ENCODE measurements at regions not wholly inside any gene's neighbourhood (a gene's known extent, or its start where the extent isn't known, plus 50 kb on each side); places are given as distances from the start of the nearest gene placed in this dataset.
"Not testable (repeated sequence)": the region's sequence is repeated elsewhere in the genome, so short reads cannot be mapped to it uniquely, and the experiment has no call there.

DNA sequence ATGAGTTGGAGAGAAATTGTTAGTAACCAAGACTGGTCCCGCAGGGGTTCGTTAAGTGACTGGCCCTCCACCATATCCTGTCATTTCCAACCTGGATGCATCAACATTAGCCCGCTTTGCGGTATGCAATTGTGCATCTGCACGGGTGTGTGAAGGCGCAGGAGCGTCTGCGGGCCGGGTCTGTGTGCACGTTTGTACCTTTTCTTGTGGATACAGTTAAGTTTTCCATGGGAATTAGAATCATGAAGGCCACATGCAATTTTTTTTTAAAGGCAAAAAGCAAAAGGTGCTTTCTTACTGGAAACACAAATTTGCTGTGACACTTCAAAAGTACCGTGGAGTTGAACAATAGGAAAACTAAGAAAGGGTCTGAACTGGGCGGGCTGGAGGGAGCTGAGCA, 355.4 kb upstream of the ZFHX3 start:
- no peak for DNase-seq (ENCODE audit: low spot score)

- no peak for DNase-seq (ENCODE audit: low spot score)
Observed at GRCh38 chr16:73400951-73401350, 353.0 kb upstream of the ZFHX3 start.

GRCh38 chr16:73399997-73400396, 352.1 kb upstream of the ZFHX3 start:
- DNase-seq (ENCODE audit: low spot score) = no peak

DNA sequence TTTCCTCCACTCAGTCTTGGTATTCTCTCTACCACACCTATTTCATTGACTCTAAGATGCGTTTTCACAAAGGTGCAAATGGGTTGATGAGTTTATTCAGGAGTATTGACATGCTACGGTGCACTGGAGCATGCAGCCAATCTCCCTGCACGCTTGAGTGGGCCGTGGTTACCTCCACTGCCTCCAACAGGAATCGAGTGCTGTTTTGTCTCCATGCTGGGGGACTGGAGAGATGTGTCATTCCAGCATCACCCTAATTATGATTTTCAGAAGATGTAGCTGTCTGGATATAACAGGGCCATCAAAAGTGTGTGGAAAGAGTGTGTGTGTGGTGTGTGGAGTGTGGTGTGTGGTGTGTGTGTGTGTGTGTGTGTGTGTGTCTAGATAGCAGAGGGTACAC, 351.6 kb upstream of the ZFHX3 start:
- DNase-seq (ENCODE audit: low spot score) = no peak

GRCh38 chr16:73398604-73399003, 350.7 kb upstream of the ZFHX3 start:
- not testable (repeated sequence) for DNase-seq (ENCODE audit: low spot score)

DNA sequence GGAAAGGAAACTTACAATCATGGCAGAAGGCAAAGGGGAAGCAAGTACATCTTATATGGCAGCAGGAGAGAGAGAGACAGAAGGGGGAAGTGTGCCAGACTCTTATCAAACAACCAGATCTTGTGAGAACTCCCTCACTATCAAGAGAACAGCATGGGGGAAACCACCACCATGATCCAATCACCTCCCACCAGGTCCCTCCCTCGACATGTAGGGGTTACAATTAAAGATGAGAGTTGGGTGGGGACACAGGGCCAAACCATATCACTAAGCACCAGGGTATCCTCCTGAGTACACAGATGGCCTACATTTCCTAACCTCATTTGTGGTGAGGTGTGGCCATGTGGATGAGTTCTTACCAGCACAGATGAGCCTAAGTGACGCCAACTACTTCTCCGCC, 348.6 kb upstream of the ZFHX3 start:
- DNase-seq (ENCODE audit: low spot score) = no peak

DNA sequence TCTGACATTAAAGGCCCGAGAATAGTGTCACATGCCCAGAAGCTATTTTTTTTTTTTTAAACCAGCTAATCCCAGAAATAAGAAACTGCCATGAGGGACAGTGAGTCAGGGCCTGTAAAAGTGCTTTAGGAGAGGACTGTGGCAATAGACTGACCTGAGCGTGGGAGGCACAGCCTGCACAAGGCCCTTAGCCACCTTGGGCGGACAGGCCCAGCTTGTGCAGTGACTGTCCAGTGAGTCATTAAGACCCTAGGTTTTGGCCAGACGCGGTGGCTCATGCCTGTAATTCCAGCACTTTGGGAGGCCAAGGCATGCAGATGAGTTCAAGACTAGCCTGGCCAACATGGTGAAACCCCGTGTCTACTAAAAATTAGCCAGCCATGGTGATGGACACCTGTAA, 343.0 kb upstream of the ZFHX3 start:
- no peak for DNase-seq (ENCODE audit: low spot score)

DNA sequence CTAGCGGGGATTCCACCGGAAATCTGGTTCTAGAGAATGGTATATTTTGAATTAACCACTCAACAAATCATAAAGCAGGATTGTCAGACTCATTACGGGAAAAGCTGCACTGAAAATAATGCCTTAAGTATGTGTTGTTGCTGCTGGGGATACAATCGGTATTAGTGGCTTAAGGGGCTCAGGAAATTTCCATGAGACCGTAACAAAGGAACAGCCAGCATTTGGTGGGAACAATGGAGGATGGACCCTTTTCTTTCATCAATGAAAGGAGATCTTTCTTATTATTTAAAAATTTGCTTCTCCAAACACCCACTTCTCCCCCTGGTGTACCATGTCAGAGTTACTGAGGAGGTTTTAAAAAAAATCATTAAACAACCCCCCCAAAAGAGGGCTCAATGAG, 342.6 kb upstream of the ZFHX3 start:
- DNase-seq (ENCODE audit: low spot score) = no peak

GRCh38 chr16:73389085-73389484, 341.2 kb upstream of the ZFHX3 start:
- DNase-seq (ENCODE audit: low spot score) = no peak

GRCh38 chr16:73387979-73388378, 340.1 kb upstream of the ZFHX3 start:
- no peak for DNase-seq (ENCODE audit: low spot score)

DNA sequence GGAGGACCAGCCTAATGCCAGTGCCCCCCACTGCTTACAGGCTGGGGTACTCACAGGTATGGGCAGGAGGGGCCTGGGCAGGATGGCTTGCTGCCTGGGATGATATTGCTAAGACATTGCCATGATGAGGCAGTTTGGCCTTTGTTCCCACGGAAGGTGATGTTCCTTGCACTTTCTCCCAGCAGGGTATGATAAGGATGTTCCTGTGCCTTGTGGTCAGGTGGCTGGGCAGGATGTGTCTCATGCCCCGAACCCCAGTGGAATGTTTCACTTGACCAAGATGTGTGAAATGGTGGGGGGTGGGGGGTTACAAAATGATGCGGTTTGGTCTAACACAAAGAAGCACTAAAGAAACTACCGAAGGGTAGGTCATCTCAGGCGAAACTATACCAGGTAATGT, 337.8 kb upstream of the ZFHX3 start:
- DNase-seq (ENCODE audit: low spot score) = no peak

- DNase-seq (ENCODE audit: low spot score) = no peak
Observed at GRCh38 chr16:73384506-73385089, 336.7 kb upstream of the ZFHX3 start.

DNA sequence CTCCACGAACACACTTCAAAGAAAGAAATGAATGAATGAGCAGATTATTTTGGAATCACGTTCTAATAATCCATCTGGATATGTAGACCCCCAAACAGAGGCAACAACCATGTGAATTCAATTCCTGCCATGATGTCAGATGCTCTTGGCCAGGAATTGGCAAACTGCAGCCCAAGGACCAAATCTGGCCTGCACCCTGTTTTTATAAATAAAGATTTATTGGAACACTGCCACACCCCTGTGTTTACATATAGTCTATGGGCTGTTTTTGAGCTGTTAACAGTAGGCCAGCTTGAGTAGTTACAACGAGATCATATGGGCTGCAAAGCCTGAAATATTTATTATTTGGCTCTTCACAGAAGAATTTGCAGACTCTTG, 336.0 kb upstream of the ZFHX3 start:
- DNase-seq (ENCODE audit: low spot score) = no peak

DNA sequence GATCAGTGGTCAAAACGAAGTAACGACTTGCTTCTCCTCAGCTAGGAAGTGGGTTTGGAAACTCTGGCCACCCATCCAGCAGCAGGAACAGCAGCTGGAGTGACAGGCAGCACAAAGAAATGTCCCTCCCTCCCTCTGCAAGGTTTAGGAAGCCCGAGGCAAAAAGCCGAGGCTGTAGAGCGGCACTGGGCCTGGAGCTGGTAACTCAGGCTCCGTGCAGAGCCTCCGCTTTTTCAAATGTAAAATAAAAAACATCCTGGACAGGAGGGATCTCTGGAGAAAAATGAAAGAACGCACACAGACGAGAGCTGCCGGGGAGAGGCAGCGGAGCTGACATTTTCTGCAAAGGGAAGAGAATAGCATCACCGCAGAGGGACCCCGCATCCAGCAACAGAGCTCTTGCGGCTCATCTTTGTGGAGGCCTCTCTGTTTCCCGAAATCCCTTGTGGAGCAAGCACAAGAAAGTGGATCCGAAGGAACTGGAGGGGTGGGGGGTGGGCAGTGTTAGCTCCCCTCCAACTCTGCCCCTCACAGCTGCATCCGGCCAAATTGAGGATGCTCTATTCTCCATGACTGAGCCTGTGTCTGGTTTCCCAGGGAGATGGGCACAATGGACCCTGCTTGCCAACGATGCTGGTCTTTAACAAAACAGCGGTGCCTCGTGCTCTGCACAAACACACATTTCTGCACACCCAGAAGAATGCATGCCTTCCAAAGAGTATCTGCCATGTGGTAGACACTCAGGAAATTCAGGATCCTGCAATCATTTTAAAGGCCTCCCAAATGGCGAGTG, 335.5 kb upstream of the ZFHX3 start:
- no peak for DNase-seq (ENCODE audit: low spot score)

- no peak for DNase-seq (ENCODE audit: low spot score)
Observed at GRCh38 chr16:73378471-73378870, 330.5 kb upstream of the ZFHX3 start.

DNA sequence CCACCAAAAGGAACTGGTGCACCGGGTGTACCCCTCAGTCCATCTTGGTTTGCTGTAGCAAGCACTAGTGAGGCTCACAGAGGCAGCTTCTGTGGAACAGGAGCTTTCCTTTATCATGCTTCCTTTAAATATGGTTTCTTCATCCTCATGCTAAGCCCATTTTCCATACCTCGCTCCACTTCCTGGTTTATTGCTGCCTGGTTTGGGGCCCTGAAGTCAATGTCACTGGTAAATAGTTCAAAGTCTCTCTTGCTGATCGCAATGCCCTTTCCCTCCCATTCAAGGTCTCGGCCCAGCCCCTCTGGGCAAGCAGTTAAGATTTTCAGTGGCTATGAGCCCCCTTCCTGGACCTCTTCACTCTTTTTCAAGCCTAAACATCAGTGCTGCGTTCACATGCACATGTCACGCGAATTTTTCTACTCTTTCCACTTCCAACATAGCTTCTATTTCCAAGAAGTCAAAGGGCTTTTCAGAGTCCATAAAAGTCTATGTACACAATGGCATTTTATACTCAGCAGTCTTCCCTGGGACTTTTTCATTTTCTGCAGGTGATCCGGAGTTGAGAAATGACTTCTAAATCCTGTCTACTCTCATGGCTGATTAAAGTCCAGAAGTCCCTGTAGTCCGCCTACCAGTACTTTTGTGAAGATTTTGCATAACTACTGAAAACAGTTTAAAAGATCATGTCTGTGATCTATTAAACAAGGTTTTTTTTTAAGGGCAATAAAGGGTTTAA, 323.8 kb upstream of the ZFHX3 start:
- no peak for DNase-seq (ENCODE audit: low spot score)

DNA sequence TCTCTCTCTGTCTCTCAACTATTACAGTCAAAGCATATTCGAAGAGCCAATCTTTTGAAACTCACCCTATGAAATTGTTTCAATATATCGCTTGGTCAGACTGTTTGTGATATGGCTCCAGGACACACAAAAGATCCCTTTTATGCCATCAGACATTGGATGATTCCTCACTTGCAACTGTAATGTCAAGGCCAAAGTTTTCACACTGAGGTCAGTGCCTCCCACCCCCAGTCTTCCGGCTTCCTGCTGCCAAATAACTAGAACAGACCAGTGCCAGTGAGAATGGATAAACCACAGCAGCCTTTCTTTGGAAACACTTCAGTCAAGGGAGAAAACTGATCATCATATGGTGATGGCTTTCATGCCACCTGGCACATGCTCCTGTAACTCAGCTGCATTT, 321.9 kb upstream of the ZFHX3 start:
- no peak for DNase-seq (ENCODE audit: low spot score)

- DNase-seq (ENCODE audit: low spot score) = no peak
Observed at GRCh38 chr16:73368715-73369114, 320.8 kb upstream of the ZFHX3 start.

GRCh38 chr16:73365016-73365551, 317.2 kb upstream of the ZFHX3 start:
- no peak for DNase-seq (ENCODE audit: low spot score)

- DNase-seq (ENCODE audit: low spot score) = no peak
Observed at GRCh38 chr16:73364413-73364812, 316.5 kb upstream of the ZFHX3 start.

DNA sequence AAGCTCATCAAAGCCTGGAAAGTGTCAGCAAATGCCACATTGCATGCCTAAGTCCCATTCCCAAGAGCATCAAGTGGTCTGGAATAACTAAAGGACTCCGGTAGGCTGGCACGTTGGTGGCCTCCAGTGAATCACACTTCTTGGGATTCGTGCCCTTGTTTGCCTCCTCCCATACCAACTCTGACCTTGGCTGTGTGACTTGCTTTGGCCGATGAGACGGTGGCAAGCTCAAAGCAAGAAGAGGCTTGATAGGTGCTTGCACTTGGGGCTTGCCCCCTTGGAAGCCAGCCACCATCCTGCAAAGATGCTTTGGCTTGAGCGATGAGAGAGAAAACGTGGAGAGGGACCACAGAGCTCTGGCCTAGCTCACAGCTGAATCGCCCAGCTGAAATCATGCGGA, 313.1 kb upstream of the ZFHX3 start:
- no peak for DNase-seq (ENCODE audit: low spot score)

GRCh38 chr16:73356401-73357079, 308.6 kb upstream of the ZFHX3 start:
- DNase-seq (ENCODE audit: low spot score) = no peak

GRCh38 chr16:73355981-73356380, 308.1 kb upstream of the ZFHX3 start:
- DNase-seq (ENCODE audit: low spot score) = no peak
